ENCODE measurements at regions not wholly inside any gene's neighbourhood (a gene's known extent, or its start where the extent isn't known, plus 50 kb on each side); places are given as distances from the start of the nearest gene placed in this dataset.

- no peaks in the 10 kb centered on the region for H3K4me1 Mint-ChIP-seq
- Histone ChIP-seq H3K4me3 (ENCODE audit: low read length) (no peak overlapping the region), H3K36me3 (ENCODE audit: control insufficient read depth, insufficient read depth, low read length) (no peaks in the 10 kb centered on the region), H3K4me1 (ENCODE audit: control insufficient read depth, insufficient read depth, low read length) (no peaks in the 10 kb centered on the region), H3K27ac (ENCODE audit: low read length) (no peak overlapping the region), H3K9me3 (ENCODE audit: control insufficient read depth, insufficient read depth, low read length) (no peaks in the 10 kb centered on the region), H3K27me3 (ENCODE audit: control insufficient read depth, insufficient read depth, low read length) (no peaks in the 10 kb centered on the region)
- intact Hi-C loops (cut with micrococcal nuclease), result no loop called here
- no peak for TF ChIP-seq CTCF (IDR thresholded peaks at IDR 0.05)
- no peak for DNase-seq
- no peak overlapping the region for H3K4me3 Mint-ChIP-seq
- no peaks in the 10 kb centered on the region for H3K27me3 Mint-ChIP-seq (ENCODE audit: low read depth in 2 of 2)
- no peak for ATAC-seq
- 67% methylated on average over 2 of the region's 2 CpGs for WGBS (ENCODE audit: insufficient coverage)
- no peaks in the 10 kb centered on the region for H3K36me3 Mint-ChIP-seq
- H3K9me3 Mint-ChIP-seq, result peaks cover 3 to 7% of the 10 kb centered on the region in 2 donors
- H3K27ac Mint-ChIP-seq, result no peak overlapping the region
Measured at GRCh38 chr2:23208339-23208738, 176.6 kb upstream of the KLHL29 start.

- Histone ChIP-seq H3K9me3 (ENCODE audit: control insufficient read depth, insufficient read depth, low read length) (no peaks in the 10 kb centered on the region), H3K27ac (ENCODE audit: low read length) (no peak overlapping the region), H3K27me3 (ENCODE audit: control insufficient read depth, insufficient read depth, low read length) (no peaks in the 10 kb centered on the region), H3K4me1 (ENCODE audit: control insufficient read depth, insufficient read depth, low read length) (no peaks in the 10 kb centered on the region), H3K36me3 (ENCODE audit: control insufficient read depth, insufficient read depth, low read length) (no peaks in the 10 kb centered on the region), H3K4me3 (ENCODE audit: low read length) (no peak overlapping the region)
- ATAC-seq (no peak), DNase-seq (no peak)
- H3K4me1 Mint-ChIP-seq, result no peaks in the 10 kb centered on the region
- TF ChIP-seq CTCF (IDR thresholded peaks at IDR 0.05), result no peak
- H3K9me3 Mint-ChIP-seq, result peaks cover 0 to 4% of the 10 kb centered on the region in 2 donors
- intact Hi-C loops (cut with micrococcal nuclease), result no loop called here
- WGBS (ENCODE audit: insufficient coverage), result 0% methylated on average over 1 of the region's 1 CpG
- H3K27ac Mint-ChIP-seq, result no peak overlapping the region
- no peaks in the 10 kb centered on the region for H3K36me3 Mint-ChIP-seq
- no peaks in the 10 kb centered on the region for H3K27me3 Mint-ChIP-seq (ENCODE audit: low read depth in 2 of 2)
- H3K4me3 Mint-ChIP-seq, result no peak overlapping the region
Measured at GRCh38 chr2:23209059-23209458, 175.9 kb upstream of the KLHL29 start.

- DNase-seq (no peak), ATAC-seq (no peak)
- intact Hi-C loops (cut with micrococcal nuclease), result no loop called here
- Mint-ChIP-seq H3K27ac (no peak overlapping the region), H3K4me3 (no peak overlapping the region), H3K27me3 (ENCODE audit: low read depth in 2 of 2) (no peaks in the 10 kb centered on the region), H3K36me3 (no peaks in the 10 kb centered on the region), H3K9me3 (peaks cover 0 to 4% of the 10 kb centered on the region in 2 donors), H3K4me1 (no peaks in the 10 kb centered on the region)
- no peak overlapping the region for H3K27ac ChIP-seq (ENCODE audit: low read length)
- TF ChIP-seq CTCF (IDR thresholded peaks at IDR 0.05), result no peak
- H3K36me3 ChIP-seq (ENCODE audit: control insufficient read depth, insufficient read depth, low read length), result no peaks in the 10 kb centered on the region
- no peaks in the 10 kb centered on the region for H3K27me3 ChIP-seq (ENCODE audit: control insufficient read depth, insufficient read depth, low read length)
- no peaks in the 10 kb centered on the region for H3K9me3 ChIP-seq (ENCODE audit: control insufficient read depth, insufficient read depth, low read length)
- H3K4me3 ChIP-seq (ENCODE audit: low read length), result no peak overlapping the region
- H3K4me1 ChIP-seq (ENCODE audit: control insufficient read depth, insufficient read depth, low read length), result no peaks in the 10 kb centered on the region
- 86% methylated on average over 5 of the region's 5 CpGs for WGBS (ENCODE audit: insufficient coverage)
Measured at GRCh38 chr2:23211987-23212583, 172.9 kb upstream of the KLHL29 start.

- no peaks in the 10 kb centered on the region for H3K4me1 Mint-ChIP-seq
- H3K4me3 Mint-ChIP-seq, result no peak overlapping the region
- no peaks in the 10 kb centered on the region for H3K9me3 Mint-ChIP-seq
Measured at GRCh38 chr2:23213196-23213595, 171.8 kb upstream of the KLHL29 start.

More at GRCh38 chr2:23213196-23213595, 171.8 kb upstream of the KLHL29 start:
- Histone ChIP-seq H3K27me3 (ENCODE audit: control insufficient read depth, insufficient read depth, low read length) (no peaks in the 10 kb centered on the region), H3K9me3 (ENCODE audit: control insufficient read depth, insufficient read depth, low read length) (no peaks in the 10 kb centered on the region), H3K27ac (ENCODE audit: low read length) (no peak overlapping the region), H3K36me3 (ENCODE audit: control insufficient read depth, insufficient read depth, low read length) (no peaks in the 10 kb centered on the region), H3K4me3 (ENCODE audit: low read length) (no peak overlapping the region), H3K4me1 (ENCODE audit: control insufficient read depth, insufficient read depth, low read length) (no peaks in the 10 kb centered on the region)
- Mint-ChIP-seq H3K27me3 (ENCODE audit: low read depth in 2 of 2) (no peaks in the 10 kb centered on the region), H3K36me3 (no peaks in the 10 kb centered on the region), H3K27ac (no peak overlapping the region)
- intact Hi-C loops (cut with micrococcal nuclease), result no loop called here
- DNase-seq, result no peak
- ATAC-seq, result no peak
- no peak for TF ChIP-seq CTCF (IDR thresholded peaks at IDR 0.05)
- WGBS (ENCODE audit: insufficient coverage), result 90% methylated on average over 7 of the region's 7 CpGs
